ENCODE measurements at regions not wholly inside any gene's neighbourhood (a gene's known extent, or its start where the extent isn't known, plus 50 kb on each side); places are given as distances from the start of the nearest gene placed in this dataset.

DNA sequence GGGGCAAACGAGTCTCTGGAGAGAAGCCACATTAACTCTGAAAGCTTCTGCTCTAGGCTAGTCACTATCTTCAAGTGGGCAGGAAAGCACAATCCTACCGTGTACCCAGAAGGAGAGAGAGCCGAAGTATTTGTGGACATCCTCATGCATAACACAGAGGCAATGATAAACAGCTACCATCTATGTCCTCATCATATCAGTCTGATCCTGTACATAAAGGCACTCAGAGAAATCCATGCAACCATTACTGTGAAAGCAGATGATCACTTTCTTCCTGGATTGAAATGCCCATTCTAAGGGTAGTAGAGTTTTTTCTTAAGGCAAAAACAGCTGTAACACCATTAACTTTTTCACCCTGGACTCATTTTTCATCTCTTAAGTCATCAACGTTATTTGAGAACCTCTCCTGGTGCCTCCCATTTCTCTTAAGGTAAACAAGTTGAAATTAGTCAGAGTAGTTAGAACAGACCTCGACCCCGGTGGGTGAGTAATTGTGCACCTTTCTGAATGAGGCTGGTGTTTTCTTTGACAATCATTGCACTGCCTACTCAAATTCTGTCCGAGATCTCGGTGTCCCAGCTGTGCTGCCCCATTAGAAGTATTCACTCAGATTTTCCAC, 327.4 kb downstream of the SHQ1 start:
- Mint-ChIP-seq H3K27ac (no peak overlapping the region), H3K36me3 (ENCODE audit: low read depth) (no peaks in the 10 kb centered on the region), H3K4me1 (no peaks in the 10 kb centered on the region), H3K4me3 (no peak overlapping the region), H3K9me3 (no peaks in the 10 kb centered on the region), H3K27me3 (ENCODE audit: insufficient read depth) (peaks cover 5% of the 10 kb centered on the region)
- Histone ChIP-seq H3K4me1 (ENCODE audit: control insufficient read depth, insufficient read depth, low read length) (no peaks in the 10 kb centered on the region), H3K9me3 (ENCODE audit: control insufficient read depth, low read length) (no peaks in the 10 kb centered on the region), H3K4me3 (ENCODE audit: low read length) (no peak overlapping the region), H3K27me3 (ENCODE audit: control insufficient read depth, insufficient read depth, low read length, poor library complexity, severe bottlenecking) (no peaks in the 10 kb centered on the region), H3K27ac (ENCODE audit: low read depth, low read length) (no peak overlapping the region), H3K9ac (ENCODE audit: extremely low read depth, low read length, poor library complexity, severe bottlenecking) (no peak overlapping the region), H3K36me3 (ENCODE audit: control insufficient read depth, insufficient read depth, low read length) (no peaks in the 10 kb centered on the region)
- TF ChIP-seq, protein P1, sequence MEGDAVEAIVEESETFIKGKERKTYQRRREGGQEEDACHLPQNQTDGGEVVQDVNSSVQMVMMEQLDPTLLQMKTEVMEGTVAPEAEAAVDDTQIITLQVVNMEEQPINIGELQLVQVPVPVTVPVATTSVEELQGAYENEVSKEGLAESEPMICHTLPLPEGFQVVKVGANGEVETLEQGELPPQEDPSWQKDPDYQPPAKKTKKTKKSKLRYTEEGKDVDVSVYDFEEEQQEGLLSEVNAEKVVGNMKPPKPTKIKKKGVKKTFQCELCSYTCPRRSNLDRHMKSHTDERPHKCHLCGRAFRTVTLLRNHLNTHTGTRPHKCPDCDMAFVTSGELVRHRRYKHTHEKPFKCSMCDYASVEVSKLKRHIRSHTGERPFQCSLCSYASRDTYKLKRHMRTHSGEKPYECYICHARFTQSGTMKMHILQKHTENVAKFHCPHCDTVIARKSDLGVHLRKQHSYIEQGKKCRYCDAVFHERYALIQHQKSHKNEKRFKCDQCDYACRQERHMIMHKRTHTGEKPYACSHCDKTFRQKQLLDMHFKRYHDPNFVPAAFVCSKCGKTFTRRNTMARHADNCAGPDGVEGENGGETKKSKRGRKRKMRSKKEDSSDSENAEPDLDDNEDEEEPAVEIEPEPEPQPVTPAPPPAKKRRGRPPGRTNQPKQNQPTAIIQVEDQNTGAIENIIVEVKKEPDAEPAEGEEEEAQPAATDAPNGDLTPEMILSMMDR (conservative IDR thresholded peaks at IDR 0.05): no peak
- WGBS, 2 experiments (ENCODE audit: insufficient coverage in 1 of 2, insufficient read length in 1 of 2): 83 to 89% methylated on average over 6 to 8 of the region's 8 CpGs
- DNase-seq: no peak

DNA sequence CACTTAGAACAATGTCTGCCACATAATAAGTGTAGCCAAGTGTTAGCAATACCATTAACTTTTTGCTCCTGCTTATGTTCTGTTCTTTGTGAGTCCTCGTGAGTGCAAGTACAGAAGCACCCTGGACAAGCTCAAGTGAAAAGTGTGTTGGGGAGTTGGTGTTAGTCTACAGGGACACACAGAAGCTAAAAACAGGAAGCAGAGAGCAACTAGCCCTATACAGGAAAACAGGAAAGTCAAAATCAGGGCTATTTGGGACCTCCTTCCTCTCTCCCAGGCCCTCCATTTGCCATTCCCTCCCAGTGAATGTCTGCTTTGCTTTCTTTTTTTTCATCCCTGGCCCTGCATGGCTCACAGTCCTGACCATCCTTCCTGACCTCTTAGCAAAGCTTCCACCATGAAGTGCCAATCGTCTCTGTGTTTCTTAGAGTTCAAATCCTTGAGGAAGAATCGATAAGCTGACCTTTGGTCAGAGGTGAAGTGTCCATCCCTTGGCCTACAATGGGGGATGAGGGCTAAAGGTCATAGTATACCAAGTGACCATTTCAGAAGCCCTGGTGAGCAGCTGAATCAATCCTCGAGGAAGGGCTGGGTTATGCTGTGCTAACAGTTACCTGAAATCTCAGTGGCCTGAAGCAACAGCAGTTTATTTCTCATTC, 328.2 kb downstream of the SHQ1 start:
- no peaks in the 10 kb centered on the region for H3K36me3 Mint-ChIP-seq (ENCODE audit: low read depth)
- no peaks in the 10 kb centered on the region for H3K27me3 ChIP-seq (ENCODE audit: control insufficient read depth, insufficient read depth, low read length, poor library complexity, severe bottlenecking)
- no peaks in the 10 kb centered on the region for H3K9me3 Mint-ChIP-seq
- TF ChIP-seq, protein P1 (conservative IDR thresholded peaks at IDR 0.05): no peak
- H3K9me3 ChIP-seq (ENCODE audit: control insufficient read depth, low read length): no peaks in the 10 kb centered on the region
- no peak overlapping the region for H3K4me3 Mint-ChIP-seq
- H3K4me1 Mint-ChIP-seq: no peaks in the 10 kb centered on the region
- DNase-seq: no peak
- H3K4me3 ChIP-seq (ENCODE audit: low read length): no peak overlapping the region
- H3K27me3 Mint-ChIP-seq (ENCODE audit: insufficient read depth): peaks cover 5% of the 10 kb centered on the region
- H3K27ac Mint-ChIP-seq: no peak overlapping the region
- 92 to 93% methylated on average over 3 to 4 of the region's 4 CpGs for WGBS, 2 experiments (ENCODE audit: insufficient coverage in 1 of 2, insufficient read length in 1 of 2)
- H3K4me1 ChIP-seq (ENCODE audit: control insufficient read depth, insufficient read depth, low read length): no peaks in the 10 kb centered on the region
- no peak overlapping the region for H3K27ac ChIP-seq (ENCODE audit: low read depth, low read length)
- no peak overlapping the region for H3K9ac ChIP-seq (ENCODE audit: extremely low read depth, low read length, poor library complexity, severe bottlenecking)
- H3K36me3 ChIP-seq (ENCODE audit: control insufficient read depth, insufficient read depth, low read length): no peaks in the 10 kb centered on the region

DNA sequence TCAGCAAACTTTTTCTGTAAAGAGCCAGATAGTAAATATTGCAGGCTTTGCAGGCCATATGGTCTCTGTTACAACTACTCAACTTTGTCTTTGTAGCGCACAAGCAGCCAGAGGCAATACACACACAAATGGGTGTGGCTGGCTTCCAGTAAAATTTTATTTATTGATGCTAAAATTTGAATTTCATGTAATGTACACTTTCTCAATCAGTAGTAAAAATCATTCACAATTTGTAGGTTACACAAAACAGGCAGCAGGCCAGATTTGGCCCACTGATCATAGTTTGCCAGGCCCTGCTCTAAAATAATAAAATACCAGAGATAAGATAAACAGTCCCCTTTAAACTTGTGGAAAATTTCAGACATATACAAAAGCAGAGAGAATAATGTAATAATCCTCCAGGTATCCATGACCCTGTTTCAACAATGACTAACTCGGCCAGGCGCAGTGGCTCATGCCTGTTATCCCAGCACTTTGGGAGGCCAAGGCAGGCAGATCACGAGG, 330.3 kb downstream of the SHQ1 start:
- H3K36me3 Mint-ChIP-seq (ENCODE audit: low read depth): no peaks in the 10 kb centered on the region
- TF ChIP-seq, protein P1 (conservative IDR thresholded peaks at IDR 0.05): no peak
- H3K27me3 Mint-ChIP-seq (ENCODE audit: insufficient read depth): peaks cover 5% of the 10 kb centered on the region
- Histone ChIP-seq H3K36me3 (ENCODE audit: control insufficient read depth, insufficient read depth, low read length) (no peaks in the 10 kb centered on the region), H3K9me3 (ENCODE audit: control insufficient read depth, low read length) (no peaks in the 10 kb centered on the region), H3K4me3 (ENCODE audit: low read length) (no peak overlapping the region), H3K4me1 (ENCODE audit: control insufficient read depth, insufficient read depth, low read length) (no peaks in the 10 kb centered on the region), H3K27ac (ENCODE audit: low read depth, low read length) (no peak overlapping the region), H3K27me3 (ENCODE audit: control insufficient read depth, insufficient read depth, low read length, poor library complexity, severe bottlenecking) (no peaks in the 10 kb centered on the region), H3K9ac (ENCODE audit: extremely low read depth, low read length, poor library complexity, severe bottlenecking) (no peak overlapping the region)
- no peaks in the 10 kb centered on the region for H3K4me1 Mint-ChIP-seq
- H3K27ac Mint-ChIP-seq: no peak overlapping the region
- DNase-seq: no peak
- 94 to 100% methylated on average over 1 to 4 of the region's 4 CpGs for WGBS, 2 experiments (ENCODE audit: insufficient coverage in 1 of 2, insufficient read length in 1 of 2)
- H3K9me3 Mint-ChIP-seq: no peaks in the 10 kb centered on the region
- no peak overlapping the region for H3K4me3 Mint-ChIP-seq
